ENCODE measurements at regions not wholly inside any gene's neighbourhood (a gene's known extent, or its start where the extent isn't known, plus 50 kb on each side); places are given as distances from the start of the nearest gene placed in this dataset.

DNA sequence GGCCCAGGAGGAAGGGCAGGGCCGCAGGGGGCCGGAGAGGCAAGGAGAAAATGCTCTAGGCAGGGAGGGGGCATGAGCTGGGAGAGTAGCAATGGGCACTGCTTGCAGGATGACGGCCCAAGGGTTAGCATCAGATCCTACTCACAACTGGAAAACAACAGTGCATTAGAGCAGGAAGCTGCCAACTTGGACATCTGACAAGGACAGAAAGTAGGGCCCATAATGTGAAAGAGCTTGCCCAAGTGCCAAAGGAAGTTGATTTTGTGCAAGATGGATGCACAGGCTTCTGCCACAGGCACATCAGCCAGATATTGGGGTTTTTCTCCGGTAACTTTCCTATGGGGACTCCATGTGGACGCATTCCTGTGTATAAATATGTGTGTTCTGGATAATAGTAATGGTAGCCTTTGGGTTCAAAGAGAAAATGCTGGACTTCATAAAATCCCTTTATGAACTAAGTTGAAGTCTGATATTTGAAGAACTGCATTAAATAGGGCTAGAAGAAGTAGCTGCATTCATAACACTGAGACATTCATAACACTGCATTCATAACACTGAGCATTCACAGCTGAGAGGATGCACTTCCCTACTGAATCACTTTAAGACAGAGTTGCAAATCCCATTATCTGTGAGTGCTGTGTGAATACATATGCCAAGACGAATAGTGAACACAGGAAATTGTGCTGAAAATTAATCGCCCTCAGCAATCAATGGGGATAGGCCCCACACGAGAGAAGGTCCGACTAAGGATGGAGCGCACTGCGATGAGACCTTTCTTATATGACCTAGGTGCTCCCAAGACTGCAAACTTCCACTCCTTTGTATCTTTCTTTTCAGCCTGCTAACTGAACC, 235.6 kb upstream of the PRDM1 start:
- peaks cover 1% of the 10 kb centered on the region for H3K27me3 Mint-ChIP-seq (ENCODE audit: unreplicated experiment)
- no peak overlapping the region for H3K4me3 Mint-ChIP-seq (ENCODE audit: unreplicated experiment)
- no peaks in the 10 kb centered on the region for H3K36me3 Mint-ChIP-seq (ENCODE audit: low read depth, unreplicated experiment)
- DNase-seq (ENCODE audit: low spot score) = no peak
- no peak overlapping the region for H3K27ac Mint-ChIP-seq (ENCODE audit: unreplicated experiment)
- TF ChIP-seq, protein P1, sequence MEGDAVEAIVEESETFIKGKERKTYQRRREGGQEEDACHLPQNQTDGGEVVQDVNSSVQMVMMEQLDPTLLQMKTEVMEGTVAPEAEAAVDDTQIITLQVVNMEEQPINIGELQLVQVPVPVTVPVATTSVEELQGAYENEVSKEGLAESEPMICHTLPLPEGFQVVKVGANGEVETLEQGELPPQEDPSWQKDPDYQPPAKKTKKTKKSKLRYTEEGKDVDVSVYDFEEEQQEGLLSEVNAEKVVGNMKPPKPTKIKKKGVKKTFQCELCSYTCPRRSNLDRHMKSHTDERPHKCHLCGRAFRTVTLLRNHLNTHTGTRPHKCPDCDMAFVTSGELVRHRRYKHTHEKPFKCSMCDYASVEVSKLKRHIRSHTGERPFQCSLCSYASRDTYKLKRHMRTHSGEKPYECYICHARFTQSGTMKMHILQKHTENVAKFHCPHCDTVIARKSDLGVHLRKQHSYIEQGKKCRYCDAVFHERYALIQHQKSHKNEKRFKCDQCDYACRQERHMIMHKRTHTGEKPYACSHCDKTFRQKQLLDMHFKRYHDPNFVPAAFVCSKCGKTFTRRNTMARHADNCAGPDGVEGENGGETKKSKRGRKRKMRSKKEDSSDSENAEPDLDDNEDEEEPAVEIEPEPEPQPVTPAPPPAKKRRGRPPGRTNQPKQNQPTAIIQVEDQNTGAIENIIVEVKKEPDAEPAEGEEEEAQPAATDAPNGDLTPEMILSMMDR (IDR thresholded peaks at IDR 0.05; ENCODE audit: unreplicated experiment) = no peak
- no peaks in the 10 kb centered on the region for H3K4me1 Mint-ChIP-seq (ENCODE audit: unreplicated experiment)
- no peaks in the 10 kb centered on the region for H3K9me3 Mint-ChIP-seq (ENCODE audit: unreplicated experiment)

- Mint-ChIP-seq H3K9me3 (ENCODE audit: unreplicated experiment) (no peaks in the 10 kb centered on the region), H3K27me3 (ENCODE audit: unreplicated experiment) (peaks cover 1% of the 10 kb centered on the region), H3K4me1 (ENCODE audit: unreplicated experiment) (no peaks in the 10 kb centered on the region), H3K27ac (ENCODE audit: unreplicated experiment) (no peak overlapping the region), H3K36me3 (ENCODE audit: low read depth, unreplicated experiment) (no peaks in the 10 kb centered on the region), H3K4me3 (ENCODE audit: unreplicated experiment) (no peak overlapping the region)
- no peak for DNase-seq (ENCODE audit: low spot score)
- TF ChIP-seq, protein P1 (IDR thresholded peaks at IDR 0.05; ENCODE audit: unreplicated experiment) = no peak
These were observed 236.4 kb upstream of the PRDM1 start for GRCh38 chr6:105849746-105850145.

DNA sequence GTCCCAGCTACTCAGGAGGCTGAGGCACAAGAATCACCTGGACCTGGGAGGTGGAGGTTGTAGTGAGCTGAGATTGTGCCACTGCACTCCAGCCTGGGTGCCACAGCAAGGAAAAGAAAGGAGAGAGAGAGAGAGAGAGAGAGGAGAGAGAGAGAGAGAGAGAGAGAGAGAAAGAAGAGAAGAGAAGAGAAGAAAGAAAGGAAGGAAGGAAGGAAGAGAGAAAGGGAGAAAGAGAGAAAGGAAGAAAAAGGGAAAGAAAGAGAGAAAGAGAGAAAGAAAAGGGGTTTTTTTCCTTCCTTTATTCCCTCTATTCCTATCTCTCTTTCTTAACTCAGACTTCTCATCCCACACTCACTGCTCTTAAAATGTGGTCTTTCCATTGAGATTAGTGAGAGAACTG, 238.7 kb upstream of the PRDM1 start:
- TF ChIP-seq, protein P1 (IDR thresholded peaks at IDR 0.05; ENCODE audit: unreplicated experiment) = no peak
- no peaks in the 10 kb centered on the region for H3K36me3 Mint-ChIP-seq (ENCODE audit: low read depth, unreplicated experiment)
- H3K27me3 Mint-ChIP-seq (ENCODE audit: unreplicated experiment) = peaks cover 6% of the 10 kb centered on the region
- H3K9me3 Mint-ChIP-seq (ENCODE audit: unreplicated experiment) = no peaks in the 10 kb centered on the region
- DNase-seq (ENCODE audit: low spot score) = no peak
- no peak overlapping the region for H3K4me3 Mint-ChIP-seq (ENCODE audit: unreplicated experiment)
- no peaks in the 10 kb centered on the region for H3K4me1 Mint-ChIP-seq (ENCODE audit: unreplicated experiment)
- H3K27ac Mint-ChIP-seq (ENCODE audit: unreplicated experiment) = no peak overlapping the region

GRCh38 chr6:105844275-105844883, 241.8 kb upstream of the PRDM1 start:
- H3K9me3 Mint-ChIP-seq (ENCODE audit: unreplicated experiment) = no peaks in the 10 kb centered on the region
- no peak overlapping the region for H3K4me3 Mint-ChIP-seq (ENCODE audit: unreplicated experiment)
- H3K36me3 Mint-ChIP-seq (ENCODE audit: low read depth, unreplicated experiment) = no peaks in the 10 kb centered on the region
- TF ChIP-seq, protein P1 (IDR thresholded peaks at IDR 0.05; ENCODE audit: unreplicated experiment) = no peak
- H3K27me3 Mint-ChIP-seq (ENCODE audit: unreplicated experiment) = peaks cover 6% of the 10 kb centered on the region
- DNase-seq (ENCODE audit: low spot score) = no peak
- no peak overlapping the region for H3K27ac Mint-ChIP-seq (ENCODE audit: unreplicated experiment)
- H3K4me1 Mint-ChIP-seq (ENCODE audit: unreplicated experiment) = no peaks in the 10 kb centered on the region

DNA sequence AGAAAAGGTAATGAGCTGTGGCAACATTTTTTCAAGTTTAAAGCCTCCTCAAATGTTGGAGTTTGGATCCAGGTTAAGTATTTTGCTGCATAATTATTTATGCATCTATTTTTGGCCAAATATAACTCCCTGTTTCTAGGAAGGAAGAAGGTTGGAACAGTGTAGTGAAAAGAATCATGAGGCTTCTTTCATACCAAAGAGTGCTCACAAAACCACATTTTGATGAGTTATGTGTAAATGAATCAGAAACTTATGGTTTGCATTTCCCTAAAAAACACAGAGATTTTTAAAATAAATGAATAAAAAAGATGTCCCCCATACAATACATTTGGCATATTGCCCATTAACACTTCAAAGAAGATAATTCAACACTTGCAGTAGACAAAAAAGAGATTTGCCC, 246.9 kb upstream of the PRDM1 start:
- no peak overlapping the region for H3K27ac Mint-ChIP-seq (ENCODE audit: unreplicated experiment)

More for the DNA sequence above, 246.9 kb upstream of the PRDM1 start:
- no peak for DNase-seq (ENCODE audit: low spot score)
- no peak overlapping the region for H3K4me3 Mint-ChIP-seq (ENCODE audit: unreplicated experiment)
- H3K36me3 Mint-ChIP-seq (ENCODE audit: low read depth, unreplicated experiment) = no peaks in the 10 kb centered on the region
- peaks cover 3% of the 10 kb centered on the region for H3K27me3 Mint-ChIP-seq (ENCODE audit: unreplicated experiment)
- TF ChIP-seq, protein P1 (IDR thresholded peaks at IDR 0.05; ENCODE audit: unreplicated experiment) = no peak
- H3K4me1 Mint-ChIP-seq (ENCODE audit: unreplicated experiment) = no peaks in the 10 kb centered on the region
- no peaks in the 10 kb centered on the region for H3K9me3 Mint-ChIP-seq (ENCODE audit: unreplicated experiment)
